ENCODE measurements at regions not wholly inside any gene's neighbourhood (a gene's known extent, or its start where the extent isn't known, plus 50 kb on each side); places are given as distances from the start of the nearest gene placed in this dataset.

DNA sequence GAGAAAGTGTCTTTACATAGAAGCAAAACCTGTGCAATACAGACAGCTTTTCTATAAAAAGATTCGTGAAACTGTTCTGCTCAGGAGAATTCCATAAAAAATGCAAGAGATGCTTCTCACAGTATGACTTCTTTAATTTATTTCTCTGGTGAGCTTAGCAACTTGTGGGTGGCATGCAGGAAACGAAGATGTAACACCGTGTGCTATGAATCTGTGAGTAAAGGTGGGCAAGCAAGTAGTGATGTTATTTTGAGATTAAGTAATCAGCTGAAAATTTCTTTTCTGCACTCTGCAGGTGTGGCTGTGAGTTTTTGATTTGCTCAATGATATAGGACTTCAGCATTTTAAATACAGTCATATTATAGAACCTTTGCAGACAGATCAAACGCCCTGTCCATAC is 656.8 kb upstream of the NCAM2 start:
- Histone ChIP-seq H3K36me3 (ENCODE audit: control insufficient read depth, insufficient read depth, low read length) (no peaks in the 10 kb centered on the region), H3K4me1 (replicated peaks in 1 of 2; ENCODE audit: control insufficient read depth in 2 of 2, insufficient read depth in 2 of 2, low read length in 2 of 2) (no peaks in the 10 kb centered on the region), H3K27ac (ENCODE audit: extremely low read depth, low read depth, low read length) (no peak overlapping the region), H3K4me2 (ENCODE audit: insufficient read depth, low read length) (no peak overlapping the region), H4K20me1 (replicated peaks; ENCODE audit: control insufficient read depth, insufficient read depth, low read length) (no peaks in the 10 kb centered on the region), H3K9ac (ENCODE audit: insufficient read depth in 1 of 2, low read depth in 2 of 2, low read length in 2 of 2) (no peak overlapping the region), H3K9me1 (ENCODE audit: control insufficient read depth, insufficient read depth, low read length) (no peaks in the 10 kb centered on the region), H3K4me3 (no peak overlapping the region), H3K9me3 (replicated peaks; ENCODE audit: control insufficient read depth, insufficient read depth, low read depth, low read length) (no peaks in the 10 kb centered on the region), H3K79me2 (ENCODE audit: control insufficient read depth, insufficient read depth, low read length) (no peaks in the 10 kb centered on the region), H2AFZ (ENCODE audit: low read depth, low read length) (no peak overlapping the region), H3K27me3 (ENCODE audit: control insufficient read depth in 2 of 2, insufficient read depth in 2 of 2, low read length in 2 of 2) (no peaks in the 10 kb centered on the region)
- no peak for FAIRE-seq
- no peak for DNase-seq (ENCODE audit: extremely low read depth in 1 of 4, low spot score in 3 of 4)
- TF ChIP-seq ZNF507 (tag; conservative IDR thresholded peaks at IDR 0.05): no peak
- CTCF ChIA-PET (ENCODE audit: low intra/inter-chr PET ratio): no interaction called here
- POLR2A ChIA-PET: no interaction called here
- no TSS peak for BruUV-seq (replicated peaks)
- in situ Hi-C loops (cut with MboI) (no loop called here), intact Hi-C loops (cut with micrococcal nuclease) (no loop called here)
- WGBS (ENCODE audit: insufficient coverage, low coverage, missing lambda C conversion rate): 20% methylated on average over 4 of the region's 4 CpGs
- ATAC-seq: no peak

- ChIA-PET POLR2A (no interaction called here), CTCF (ENCODE audit: low intra/inter-chr PET ratio) (no interaction called here)
- ATAC-seq: no peak
- Histone ChIP-seq H3K27me3 (ENCODE audit: control insufficient read depth in 2 of 2, insufficient read depth in 2 of 2, low read length in 2 of 2) (no peaks in the 10 kb centered on the region), H3K9me1 (ENCODE audit: control insufficient read depth, insufficient read depth, low read length) (no peaks in the 10 kb centered on the region), H4K20me1 (replicated peaks; ENCODE audit: control insufficient read depth, insufficient read depth, low read length) (no peaks in the 10 kb centered on the region), H3K9me3 (replicated peaks; ENCODE audit: control insufficient read depth, insufficient read depth, low read depth, low read length) (no peaks in the 10 kb centered on the region), H3K36me3 (ENCODE audit: control insufficient read depth, insufficient read depth, low read length) (no peaks in the 10 kb centered on the region), H2AFZ (ENCODE audit: low read depth, low read length) (no peak overlapping the region), H3K79me2 (ENCODE audit: control insufficient read depth, insufficient read depth, low read length) (no peaks in the 10 kb centered on the region), H3K27ac (ENCODE audit: extremely low read depth, low read depth, low read length) (no peak overlapping the region), H3K4me2 (ENCODE audit: insufficient read depth, low read length) (no peak overlapping the region), H3K9ac (ENCODE audit: insufficient read depth in 1 of 2, low read depth in 2 of 2, low read length in 2 of 2) (no peak overlapping the region), H3K4me1 (replicated peaks in 1 of 2; ENCODE audit: control insufficient read depth in 2 of 2, insufficient read depth in 2 of 2, low read length in 2 of 2) (no peaks in the 10 kb centered on the region; a peak in 1 of 5 replicates), H3K4me3 (no peak overlapping the region)
- BruUV-seq (replicated peaks): no TSS peak
- 23% methylated on average over 5 of the region's 5 CpGs for WGBS (ENCODE audit: insufficient coverage, low coverage, missing lambda C conversion rate)
- in situ Hi-C loops (cut with MboI): no loop called here
- TF ChIP-seq ZKSCAN1 (IDR thresholded peaks at IDR 0.05; ENCODE audit: low read depth, low read length) (no peak), ZNF184 (CRISPR knock-in tag; IDR thresholded peaks at IDR 0.05) (no peak), KLF6 (CRISPR knock-in tag; IDR thresholded peaks at IDR 0.05; ENCODE audit: borderline replicate concordance) (no peak), TAF9B (IDR thresholded peaks at IDR 0.05; ENCODE audit: partially characterized antibody) (no peak), RERE (CRISPR knock-in tag; IDR thresholded peaks at IDR 0.05; ENCODE audit: borderline replicate concordance) (no peak), HMG20A (CRISPR knock-in tag; conservative IDR thresholded peaks at IDR 0.05) (no peak), PYGO2 (tag; IDR thresholded peaks at IDR 0.05) (no peak)
- no peak for DNase-seq (ENCODE audit: extremely low read depth in 1 of 4, low spot score in 3 of 4)
- intact Hi-C loops (cut with micrococcal nuclease): no loop called here
- no peak for FAIRE-seq
These were observed 655.0 kb upstream of the NCAM2 start for GRCh38 chr21:20343186-20343585.

All from K562 (cell line).